GM12873 (cell line): ENCODE measurements at regions not wholly inside any gene's neighbourhood (a gene's known extent, or its start where the extent isn't known, plus 50 kb on each side); places are given as distances from the start of the nearest gene placed in this dataset.

Experiments used
- CTCF ChIP-seq: IDR thresholded peaks from 2 replicates; pipeline ENCODE4 v1.5.1; 2012; ENCODE audit warnings: low read depth, mild to moderate bottlenecking, moderate library complexity, low read length, control low read depth; ENCODE audit not compliant: insufficient read depth; ENCODE audit errors: missing control alignments

- no peak for TF ChIP-seq CTCF
These were observed 570.0 kb downstream of the SLC16A7 start for GRCh38 chr12:60165781-60166180.

- no peak for TF ChIP-seq CTCF
These were observed 572.6 kb downstream of the SLC16A7 start for GRCh38 chr12:60168441-60168840.

- no peak for TF ChIP-seq CTCF
These were observed 574.1 kb downstream of the SLC16A7 start for GRCh38 chr12:60169904-60170303.

DNA sequence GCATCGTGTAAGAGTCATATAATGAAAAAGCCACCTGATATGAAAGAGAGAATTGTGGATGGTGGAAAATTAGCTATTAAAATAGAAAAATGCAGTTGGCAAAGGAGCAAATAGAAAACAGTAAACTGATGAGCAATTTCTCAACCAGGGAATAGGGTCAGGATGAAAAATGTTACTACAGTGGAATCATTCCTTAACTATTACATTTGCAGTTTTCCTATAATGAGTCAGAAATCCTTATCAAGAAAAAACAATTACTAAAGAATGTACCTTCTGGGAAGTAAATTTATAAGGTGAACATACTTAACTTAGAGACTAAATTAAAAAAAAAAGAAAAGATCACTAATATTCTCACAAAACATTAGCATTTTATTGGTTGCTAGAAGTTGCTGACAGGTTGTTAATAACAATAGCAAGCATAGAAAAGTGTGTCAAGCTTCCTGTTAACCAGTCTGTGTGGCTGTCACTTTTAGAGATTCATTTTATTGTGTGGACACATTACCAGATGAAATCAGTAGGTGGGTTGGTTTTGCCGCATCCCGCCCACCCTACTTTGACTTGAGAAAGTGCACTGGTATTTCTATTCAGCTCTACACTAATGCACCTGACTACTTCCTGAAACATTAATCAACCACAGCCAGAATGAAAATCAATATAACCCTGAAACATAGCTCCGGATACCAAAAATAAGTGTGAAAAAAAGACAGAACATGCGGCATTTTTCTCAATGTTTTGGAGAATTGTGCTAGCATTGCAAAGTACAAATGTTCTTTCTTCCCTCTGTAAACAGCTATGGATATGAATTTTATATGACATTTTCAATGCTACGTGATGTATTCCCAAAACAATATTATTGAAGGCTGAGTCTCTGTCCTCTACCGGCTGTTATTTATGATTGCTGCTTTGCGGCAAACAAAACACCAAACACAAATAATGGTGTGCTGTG, 576.7 kb downstream of the SLC16A7 start:
- TF ChIP-seq CTCF = no peak

DNA sequence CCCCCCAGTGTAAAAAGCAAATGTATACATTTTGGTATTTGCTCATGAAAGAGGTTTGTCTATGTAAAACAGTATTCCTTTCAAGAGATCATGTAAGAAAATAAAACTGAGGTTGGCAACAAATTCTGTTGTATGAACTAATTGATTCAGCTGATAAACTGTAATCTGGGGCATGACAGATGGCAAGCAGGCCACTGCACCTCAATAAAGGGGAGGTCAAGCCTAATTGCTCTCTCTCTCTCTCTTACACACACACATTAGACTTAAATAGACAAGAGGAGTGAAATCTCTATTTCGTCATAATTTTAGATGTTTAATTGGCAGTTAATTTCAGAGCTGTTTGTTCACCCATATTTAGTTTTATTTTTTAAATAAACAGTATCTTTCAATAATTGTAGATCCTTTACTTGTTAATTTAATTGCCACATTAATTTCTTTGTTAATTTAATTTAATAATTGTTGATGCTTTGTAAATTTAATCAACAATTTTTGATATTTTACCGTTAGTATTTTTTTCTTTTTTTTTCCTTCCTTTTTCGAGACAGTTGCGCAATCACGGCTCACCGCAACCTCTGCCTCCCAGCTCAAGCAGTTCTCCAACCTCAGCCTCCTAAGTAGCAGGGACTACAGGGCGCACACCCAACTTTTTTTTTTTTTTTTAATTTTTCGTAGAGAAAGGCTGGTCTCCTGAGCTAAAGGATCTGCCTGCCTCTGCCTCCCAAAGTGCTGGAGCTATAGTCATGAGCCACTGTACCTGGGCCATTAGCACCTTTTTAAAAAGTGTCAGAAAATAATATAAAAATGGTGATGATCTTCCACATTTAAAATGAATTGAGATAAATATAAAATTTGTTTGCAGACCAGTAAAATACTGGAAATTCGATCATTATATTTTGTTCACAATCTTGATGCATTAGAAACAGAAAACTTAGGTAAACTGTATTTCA, 577.7 kb downstream of the SLC16A7 start:
- TF ChIP-seq CTCF = no peak

DNA sequence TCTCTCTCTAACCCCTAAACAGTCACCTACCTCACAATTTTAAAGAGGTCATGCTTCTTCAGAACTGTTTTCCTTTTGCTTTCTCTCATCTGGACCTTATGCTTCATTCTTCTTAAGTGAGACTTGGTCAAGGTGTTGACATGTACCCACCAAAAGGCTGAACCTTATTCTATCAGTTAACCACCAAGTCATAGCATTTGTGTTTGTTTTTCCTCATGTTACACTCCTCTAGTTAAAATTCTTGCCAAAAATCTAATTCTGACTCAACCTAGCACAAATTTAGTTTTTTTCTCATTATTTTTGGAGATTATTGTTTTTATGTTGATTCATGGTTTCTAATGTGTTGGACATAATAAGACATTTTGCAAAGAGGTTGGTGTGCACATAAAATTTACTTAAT, 578.6 kb downstream of the SLC16A7 start:
- no peak for TF ChIP-seq CTCF

DNA sequence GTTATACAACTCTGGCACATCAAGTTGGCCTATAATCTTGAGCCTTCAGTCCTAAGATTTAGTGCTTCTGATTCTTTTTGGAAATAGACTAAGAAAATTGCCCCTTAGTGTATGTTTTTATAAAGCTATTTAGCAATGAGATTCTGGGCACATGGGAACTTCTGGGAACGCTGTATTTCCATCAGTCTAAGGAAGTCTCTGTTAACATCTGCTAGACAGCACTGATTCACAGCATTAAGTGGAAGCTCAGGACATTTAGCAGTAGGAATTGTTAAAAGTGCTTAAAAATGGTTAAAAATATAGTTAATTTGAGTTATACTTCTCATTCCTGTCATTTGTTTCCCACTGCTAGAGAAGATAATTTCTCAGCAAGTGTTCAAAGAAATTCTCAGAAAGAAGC, 579.1 kb downstream of the SLC16A7 start:
- TF ChIP-seq CTCF = no peak
